COLO668 (cell line): ENCODE measurements at regions not wholly inside any gene's neighbourhood (a gene's known extent, or its start where the extent isn't known, plus 50 kb on each side); places are given as distances from the start of the nearest gene placed in this dataset.

Experiments
- DNase-seq: peaks from one replicate; lab custom pipeline; 2025; ENCODE audit not compliant: unreplicated experiment; lab: John Stamatoyannopoulos, UW

DNA sequence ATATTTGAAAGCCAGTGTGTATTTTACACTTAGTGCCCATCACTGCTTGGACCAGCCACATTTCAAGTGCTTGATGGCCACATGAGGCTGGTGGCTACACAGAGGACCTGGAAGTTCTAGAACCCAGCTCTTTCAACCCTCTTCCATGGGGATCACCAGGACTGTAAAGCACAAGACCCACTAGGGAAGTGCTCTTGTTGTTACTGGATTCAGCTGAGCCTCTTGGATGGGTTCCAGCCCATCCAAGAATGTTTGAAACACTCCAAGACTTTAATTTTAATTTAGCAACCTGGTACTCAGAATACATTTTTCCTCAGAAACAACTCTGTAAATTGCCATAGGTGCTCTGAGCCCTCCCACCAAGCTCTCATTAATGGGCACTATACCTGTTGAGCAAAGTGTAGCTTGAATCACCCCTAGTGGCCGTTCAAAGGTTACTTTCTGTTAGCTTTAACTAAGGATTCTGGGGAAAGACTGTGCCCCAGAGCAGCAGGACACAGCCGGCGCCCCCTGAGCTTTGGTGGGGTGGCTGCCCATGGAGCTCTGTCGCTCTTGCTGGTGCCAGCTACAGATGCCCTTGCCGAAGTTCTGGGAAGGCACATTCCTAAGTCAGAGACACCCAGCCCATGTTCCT is 212.4 kb downstream of the HSD17B3 start:
- DNase-seq = no peak

DNA sequence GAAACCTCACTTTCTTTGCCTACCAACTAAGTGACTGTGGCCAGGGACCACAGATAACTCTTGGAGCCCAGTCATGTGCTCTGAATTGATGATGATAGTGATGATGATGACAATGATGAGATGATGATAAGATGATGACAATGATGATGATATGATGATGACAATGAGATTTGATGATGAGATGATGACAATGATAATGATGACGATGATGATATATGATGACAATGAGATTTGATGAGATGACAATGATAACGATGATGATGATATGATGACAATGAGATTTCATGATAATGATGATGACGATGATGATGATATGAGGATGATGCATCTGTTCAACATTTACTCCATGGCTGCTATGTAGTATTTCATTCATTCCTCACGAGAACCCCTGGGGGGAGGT is 213.0 kb downstream of the ERCC6L2 start:
- DNase-seq = no peak

DNA sequence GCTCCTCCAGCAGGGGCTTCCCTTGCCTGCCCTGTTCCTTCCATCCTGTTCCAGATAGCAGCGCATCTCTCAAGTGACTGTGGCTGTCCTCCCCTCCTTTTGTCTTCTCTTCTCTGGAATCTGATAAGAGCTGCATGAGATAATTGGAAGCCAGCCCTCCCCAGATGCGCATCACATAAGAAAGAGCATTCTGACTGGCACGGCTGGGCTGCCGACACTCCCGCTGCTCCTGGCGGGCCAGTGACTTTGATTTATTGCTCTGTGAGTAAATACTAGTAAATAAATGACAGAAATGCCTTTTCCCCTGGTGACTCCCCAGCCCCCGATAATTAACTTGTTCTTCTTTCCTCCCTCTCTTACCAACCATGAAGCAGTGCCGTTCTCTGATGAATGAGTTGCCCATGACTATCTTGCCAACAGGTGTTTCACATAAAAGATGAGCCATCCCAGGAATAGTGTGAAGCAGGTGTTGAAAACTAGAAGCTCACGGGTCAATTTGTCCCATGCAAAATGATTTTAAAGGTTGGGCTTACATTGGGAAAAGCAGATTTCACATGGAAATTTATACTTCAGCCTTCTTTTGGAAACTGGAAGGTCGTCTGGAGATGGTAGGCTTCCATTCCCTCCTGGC is 212.3 kb downstream of the ERCC6L2 start:
- peak; percentile 56 for DNase-seq

DNA sequence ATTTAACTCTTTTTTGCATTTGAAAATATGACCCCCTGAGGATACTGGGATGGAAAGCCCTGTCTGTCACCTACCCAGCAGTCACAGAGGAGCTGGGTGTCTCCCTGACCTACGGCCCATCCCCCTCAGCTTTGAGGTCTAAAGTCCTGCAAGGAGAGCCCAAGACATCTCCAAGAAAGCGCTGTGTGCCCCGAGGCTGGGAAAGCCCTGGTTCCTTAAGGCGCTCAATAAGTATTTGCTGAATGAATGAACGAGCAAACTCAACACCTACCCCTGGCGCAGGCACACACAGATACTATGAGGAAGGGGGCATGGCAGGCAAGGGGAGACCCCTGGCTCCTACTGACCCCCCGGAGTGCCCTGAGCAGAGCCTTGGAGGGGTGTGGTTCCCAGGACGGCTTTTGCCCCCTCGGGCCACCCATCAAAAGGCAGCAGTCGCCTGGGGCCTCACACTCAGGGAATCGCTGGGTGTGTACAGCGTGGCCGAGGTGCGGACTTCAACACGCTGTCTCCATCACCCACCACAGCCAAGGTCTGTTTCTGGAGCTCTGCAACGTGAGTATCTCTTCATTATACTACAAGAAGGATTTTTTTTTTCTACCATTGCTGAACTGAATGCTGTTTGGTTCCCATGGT is 211.6 kb downstream of the ERCC6L2 start:
- no peak for DNase-seq

DNA sequence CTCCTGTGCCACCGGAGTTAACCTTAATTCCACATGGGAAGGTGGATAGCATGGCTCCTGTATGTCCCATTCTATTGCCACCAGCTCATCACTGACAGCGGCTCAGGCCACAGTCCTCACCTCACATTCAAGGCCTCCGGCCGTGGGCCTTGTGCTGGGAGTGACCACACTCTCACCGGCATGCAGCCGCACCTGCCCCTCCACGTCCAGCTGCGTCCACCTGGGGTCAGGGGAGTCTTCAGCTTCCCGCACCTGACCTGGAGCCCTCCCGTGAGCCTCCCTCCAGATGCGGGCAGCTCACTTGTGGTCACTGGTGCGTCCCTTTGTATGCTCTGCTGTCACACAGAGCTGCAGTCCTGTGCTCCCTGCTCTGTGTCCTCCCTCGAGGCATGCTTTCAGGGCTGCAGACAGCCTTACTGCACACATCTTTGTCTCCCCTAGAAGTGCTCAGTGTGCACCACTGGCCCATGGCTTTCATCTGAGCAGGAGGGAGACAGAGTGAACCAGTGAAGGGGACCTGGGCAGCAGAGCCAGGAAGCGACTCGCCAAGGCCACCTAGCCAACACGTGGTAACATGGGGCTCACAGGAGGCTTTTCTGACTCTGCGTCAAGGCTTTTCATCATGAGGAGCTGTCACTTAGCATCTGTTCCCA is 210.1 kb downstream of the ERCC6L2 start:
- DNase-seq = no peak

DNA sequence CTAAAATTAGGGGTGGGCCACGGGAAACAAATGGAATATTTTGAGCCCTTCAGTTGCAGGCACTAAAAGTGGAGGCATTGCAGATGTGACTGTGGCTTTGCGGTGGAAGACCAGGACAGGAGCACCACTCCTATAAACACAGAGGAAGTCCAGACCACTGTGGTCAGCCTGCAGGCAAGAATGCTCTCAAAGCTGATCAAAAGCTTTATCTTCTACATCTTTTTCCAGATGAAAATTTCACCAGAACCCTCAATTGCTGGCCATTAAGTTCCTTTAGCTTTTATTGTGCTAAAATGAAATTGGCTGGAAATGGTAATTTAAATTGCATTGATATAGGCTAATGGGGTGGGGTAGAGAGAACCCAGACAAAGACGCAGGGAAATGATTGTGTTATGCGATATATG is 208.8 kb downstream of the ERCC6L2 start:
- no peak for DNase-seq

DNA sequence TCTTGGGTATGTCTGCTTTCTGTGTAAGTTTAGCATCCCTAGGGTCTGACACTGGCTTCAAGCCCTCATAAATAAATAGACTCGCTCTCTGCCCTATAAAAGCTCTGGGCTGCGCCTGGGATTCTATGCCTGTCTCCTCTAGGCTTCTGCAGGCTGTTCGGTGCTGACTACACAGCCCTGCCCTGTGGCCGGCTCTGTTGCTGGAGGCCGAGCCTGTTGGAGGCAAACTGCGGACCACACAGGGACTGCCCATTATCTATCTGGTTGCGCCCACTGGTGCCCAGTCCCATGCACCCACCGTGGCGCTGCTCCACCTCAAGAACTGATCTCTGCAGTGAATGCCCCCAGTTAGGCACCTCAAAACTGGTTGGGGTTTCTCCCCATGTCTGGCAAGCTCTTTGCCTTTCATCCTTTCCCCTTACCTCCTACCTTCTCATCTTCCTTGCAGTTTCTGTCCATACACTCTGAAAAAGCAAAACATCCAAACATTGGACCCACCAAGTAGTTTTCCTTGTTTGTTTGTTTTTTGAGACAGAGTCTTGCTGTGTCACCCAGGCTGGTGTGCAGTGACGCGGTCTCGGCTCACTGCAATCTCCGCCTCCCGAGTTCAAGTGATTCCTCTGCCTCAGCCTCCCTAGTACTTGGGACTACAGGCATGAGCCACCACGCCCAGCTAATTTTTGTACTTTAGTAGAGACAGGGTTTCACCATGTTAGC is 207.2 kb downstream of the ERCC6L2 start:
- DNase-seq = no peak

DNA sequence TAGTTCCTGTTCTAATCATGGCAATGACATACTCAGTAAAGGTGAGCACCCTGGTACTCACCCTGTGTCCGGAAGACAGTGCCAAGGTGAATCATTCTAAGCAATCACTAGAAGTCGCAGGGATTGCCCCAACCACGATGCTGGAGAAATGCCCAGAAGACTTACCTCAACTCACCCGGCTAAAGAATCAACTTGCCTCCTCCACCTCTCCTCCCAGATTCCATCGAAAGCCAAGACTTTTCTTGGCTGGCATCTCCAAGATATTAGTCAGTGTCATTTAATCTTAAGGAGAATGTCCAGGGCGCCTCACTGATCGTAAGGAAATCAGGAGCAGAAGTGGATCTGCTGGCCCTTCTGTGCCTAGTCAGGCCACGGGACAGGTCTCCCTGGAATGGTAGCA is 204.9 kb downstream of the ERCC6L2 start:
- DNase-seq = no peak

DNA sequence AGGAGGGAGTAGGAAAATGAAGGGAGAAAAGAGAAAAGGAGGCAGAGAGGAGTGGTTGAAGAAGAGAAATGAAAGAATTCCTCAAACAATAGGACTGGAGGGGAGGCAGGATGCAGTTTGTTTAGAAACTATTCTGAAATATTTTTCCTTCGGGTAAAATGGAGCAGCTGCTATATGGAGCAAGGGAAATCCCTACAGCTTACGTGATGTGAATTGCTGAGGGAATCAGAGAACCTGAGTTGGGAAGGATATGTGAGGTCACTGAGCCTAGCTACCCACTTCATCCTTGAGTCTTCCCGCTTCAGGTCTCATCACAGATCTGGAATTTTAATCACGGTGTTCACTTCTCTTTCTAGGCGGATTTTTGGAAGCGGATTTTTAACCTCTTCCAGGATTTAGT is 204.3 kb downstream of the ERCC6L2 start:
- no peak for DNase-seq

DNA sequence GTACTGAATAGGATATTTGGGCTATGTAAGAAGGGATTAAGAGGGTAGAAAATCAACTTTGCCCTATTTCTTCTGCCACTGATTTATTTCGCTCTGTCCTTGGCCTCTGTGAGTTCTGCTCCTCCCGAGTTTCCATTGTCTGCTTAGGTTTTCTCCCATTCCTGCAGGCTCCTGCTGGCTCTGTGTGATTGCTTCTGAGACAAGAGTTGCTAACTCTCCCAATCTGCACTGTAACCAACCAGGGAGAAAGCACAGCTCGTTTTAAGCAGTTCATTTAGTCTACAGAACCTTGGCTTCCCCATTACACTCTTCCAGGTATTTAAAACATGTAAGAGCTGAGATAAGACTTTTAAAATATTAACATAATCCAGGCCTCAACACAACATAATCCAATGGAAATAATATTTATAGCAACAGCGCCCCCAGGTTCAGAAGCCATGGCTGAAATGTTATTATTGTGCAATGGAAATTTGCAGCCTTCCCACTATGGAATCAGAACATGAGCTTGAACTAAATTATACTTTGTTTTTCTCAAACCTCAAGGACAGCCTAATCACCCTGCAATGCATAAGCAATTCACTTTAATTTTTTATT is 203.5 kb downstream of the ERCC6L2 start:
- DNase-seq = no peak

DNA sequence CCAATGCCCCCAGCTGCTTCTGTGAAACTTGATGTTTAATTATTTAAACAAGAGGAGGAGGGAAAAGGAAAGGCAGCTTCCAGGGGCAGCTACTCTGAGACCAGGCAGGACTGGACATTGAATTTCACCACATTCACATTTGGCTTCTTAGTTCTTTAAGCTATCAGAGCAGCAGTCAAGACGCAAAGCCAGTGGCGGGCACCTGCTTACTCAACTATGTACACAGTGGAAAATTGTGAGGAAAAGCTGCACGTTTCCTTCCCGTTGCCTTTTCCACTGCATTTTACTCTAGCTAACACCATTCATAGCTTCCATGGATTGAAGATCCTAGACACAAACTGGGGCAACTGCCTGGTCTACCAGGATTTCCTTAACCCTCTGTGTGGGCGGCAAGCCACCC is 200.3 kb downstream of the ERCC6L2 start:
- DNase-seq = no peak

DNA sequence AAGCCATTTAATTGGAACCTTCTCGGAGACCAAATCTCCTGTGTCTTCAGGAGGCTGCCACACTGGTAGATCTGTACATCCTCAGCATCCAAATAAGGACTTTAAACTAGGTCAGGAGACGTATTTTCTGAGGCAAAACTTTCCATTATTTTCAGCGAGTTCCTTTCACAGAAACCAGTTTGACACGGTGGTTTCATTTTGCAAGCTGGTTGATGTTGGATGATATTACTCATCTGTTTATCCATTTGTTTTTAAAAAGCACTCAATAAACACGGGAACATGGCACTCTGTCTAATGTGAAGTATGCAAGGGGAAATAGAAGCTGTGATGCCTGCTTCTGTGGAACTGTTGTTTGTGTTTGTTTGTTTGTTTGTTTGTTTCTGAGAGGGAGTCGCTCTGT is 199.6 kb downstream of the ERCC6L2 start:
- DNase-seq = no peak

DNA sequence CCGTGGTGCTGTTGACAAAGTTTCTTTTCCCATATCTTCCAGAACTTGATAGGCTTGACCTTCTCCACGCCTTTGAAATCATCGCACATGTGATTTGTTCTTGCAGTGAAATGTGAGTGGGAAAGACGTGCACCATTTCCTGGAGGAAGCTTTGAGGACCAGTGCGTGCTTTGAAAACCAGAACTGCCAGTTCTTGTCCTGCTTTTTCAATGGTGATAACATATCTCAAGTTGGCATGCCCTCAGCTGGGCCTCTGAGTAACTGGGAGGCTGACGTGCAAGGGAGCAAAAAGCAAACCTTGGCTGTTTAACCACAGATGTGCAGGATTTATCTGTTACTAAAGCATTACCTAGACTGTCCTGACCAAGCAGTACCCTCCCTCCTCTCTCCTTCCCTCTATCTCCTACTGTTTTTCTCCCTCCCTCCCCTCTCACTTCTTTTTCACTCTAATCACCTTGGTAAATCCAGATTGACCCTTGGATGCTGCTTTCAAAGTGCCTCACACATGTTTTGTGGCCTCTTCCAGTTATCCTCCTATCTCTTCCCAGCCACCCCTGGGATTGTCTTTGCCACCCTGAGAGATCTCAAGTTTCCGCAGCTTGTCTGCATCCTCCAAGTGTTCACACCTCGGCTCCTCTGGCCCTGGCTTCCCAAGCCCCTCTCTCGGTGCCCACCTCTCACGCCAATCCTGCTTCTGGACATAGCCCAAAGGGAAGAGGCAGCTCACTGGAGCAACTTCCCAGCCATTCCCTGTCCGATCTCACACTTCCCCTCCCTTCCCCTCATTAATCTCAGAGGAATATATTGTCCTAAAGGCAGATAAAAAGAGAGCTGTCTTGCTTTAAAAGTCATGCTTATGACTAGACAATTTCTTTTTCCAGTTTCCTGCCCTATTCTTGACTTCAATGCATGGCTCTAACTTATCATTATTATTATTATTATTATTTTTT is 198.3 kb downstream of the ERCC6L2 start:
- no peak for DNase-seq

DNA sequence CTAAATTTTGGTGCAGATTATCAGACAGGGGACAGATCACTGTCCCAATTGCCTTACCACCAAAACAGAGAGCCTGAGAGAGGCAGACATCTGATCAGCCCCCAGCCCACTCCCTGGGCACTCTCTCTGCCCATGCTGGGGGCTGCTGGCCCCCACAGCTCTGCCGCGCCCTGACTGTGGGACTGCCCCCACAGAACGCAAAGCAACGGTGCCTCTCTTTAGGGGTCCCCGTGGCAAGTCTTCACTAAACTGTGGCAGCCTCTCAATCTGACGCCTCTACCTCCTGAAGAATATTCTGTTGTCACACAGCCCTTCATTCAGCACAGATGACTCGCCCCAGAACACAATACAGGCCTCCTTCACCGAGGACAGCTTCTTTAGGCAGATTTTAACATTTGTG is 197.4 kb downstream of the ERCC6L2 start:
- no peak for DNase-seq

DNA sequence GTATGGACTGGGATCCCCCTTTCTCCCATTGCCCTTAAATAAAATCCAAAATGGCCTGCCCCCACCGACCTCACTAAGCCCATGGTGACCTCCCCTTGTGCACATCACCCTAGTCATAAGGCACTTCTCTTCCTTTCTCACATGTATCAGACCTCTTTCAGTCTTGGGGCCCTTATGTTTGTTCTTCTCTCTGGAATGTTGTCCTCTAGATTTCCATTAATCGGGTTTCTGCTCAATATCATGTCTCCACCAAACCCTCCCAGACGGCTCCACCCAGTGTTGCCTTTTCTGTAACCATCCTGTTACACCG is 196.3 kb downstream of the ERCC6L2 start:
- DNase-seq = no peak

DNA sequence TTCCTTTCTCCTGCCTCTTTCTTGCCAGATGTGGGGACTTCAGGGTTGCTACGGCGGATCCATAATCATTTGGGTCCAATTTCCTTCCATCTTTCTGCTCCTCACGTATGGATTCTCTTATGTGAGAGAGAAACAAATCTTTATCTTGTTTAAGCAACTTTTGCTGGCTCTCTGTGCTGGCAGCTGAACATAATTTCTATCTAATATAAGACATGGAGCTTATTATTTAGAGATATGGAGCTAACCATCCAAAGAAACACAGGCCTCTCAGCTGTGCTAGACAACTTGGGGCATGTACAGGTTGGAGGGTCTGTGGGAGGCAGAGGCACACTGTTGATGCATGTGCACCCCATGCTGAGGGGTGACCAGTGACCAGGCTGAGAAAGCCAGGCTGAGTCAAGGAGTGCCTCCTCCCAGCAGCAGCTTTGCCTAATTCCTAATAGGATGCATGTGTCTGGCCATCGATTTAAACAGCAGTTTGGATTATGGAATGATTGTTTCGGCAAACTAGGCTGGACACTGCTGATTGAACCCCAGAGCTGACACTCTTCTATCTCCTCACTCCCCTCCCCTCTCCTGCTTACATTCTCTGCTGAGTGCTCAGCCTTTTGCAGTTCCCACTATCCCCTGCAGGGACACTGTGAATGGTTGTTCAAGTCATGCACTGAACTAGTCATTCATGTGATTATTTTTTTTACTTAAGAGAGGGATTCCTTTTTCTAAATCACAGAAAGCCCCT is 195.8 kb downstream of the ERCC6L2 start:
- peak; percentile 6 for DNase-seq

DNA sequence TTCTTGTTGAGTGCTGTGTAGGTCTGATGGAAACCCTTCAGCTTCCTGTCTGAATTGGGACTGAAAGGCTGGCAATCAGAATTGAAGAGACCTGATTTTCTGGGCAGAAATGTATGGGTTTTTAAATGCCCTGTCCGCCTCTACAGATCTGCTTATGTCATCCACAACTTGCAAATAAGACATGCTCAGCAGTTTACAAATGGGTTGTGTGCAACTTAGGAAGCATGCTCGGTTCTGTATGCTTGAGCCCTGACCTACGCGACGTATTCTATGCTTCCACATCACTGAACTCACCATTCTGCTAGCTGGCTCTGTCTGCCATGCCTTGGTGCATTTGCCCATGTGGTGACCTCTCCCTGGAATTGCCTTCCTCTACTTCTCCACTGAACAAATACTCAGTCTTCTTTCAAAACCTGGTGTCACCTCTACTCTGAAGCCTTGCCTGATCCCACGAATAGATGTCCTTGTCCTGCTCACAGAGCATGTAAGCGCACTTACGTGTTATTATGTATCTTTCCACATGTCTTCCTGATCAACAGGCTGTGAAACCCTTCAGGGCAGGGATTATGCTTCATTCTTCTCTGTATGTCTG is 194.2 kb downstream of the ERCC6L2 start:
- DNase-seq = no peak

DNA sequence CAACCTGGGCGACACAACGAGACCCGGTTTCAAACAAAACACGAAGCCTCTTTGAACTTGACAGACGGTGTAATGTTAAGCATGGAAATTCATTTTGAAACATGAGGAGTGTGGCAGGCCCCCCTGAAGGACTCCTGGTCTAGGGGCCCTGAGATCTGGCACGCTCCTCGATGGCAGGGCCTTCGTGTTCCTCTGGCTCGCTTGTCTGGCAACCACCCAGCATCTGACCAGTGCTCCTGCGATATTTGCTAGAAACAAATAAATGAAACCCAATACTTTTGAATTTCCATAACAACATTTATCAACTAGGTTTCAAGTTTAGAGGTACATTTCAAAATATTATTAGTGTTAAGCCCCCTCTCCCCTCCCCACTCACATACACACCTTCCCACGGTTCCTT is 193.0 kb downstream of the ERCC6L2 start:
- no peak for DNase-seq

DNA sequence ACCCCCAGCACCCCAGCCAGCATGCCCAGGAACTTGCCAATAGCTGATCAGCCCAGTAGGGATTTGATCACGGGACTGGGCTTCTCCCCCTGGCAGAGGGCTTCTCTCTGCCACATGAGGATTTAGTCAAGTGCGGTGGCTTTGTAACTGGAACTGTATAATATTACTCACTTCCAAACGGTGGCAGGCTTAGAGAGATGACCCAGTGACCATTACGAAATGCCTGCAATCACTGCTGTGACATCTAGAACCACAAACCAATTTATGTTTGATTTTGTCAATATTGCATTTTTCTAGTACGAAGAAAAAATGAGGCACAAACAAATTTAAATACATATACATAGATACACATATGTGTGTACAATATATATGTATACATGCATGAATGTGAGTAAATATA is 192.1 kb downstream of the ERCC6L2 start:
- no peak for DNase-seq
